ENCODE measurements at regions not wholly inside any gene's neighbourhood (a gene's known extent, or its start where the extent isn't known, plus 50 kb on each side); places are given as distances from the start of the nearest gene placed in this dataset.

GRCh38 chr2:6674381-6674780 lies 191.3 kb downstream of the CMPK2 start:
- Histone ChIP-seq H3K36me3 (ENCODE audit: control insufficient read depth, insufficient read depth, low read length) (no peaks in the 10 kb centered on the region), H3K27me3 (ENCODE audit: control insufficient read depth, insufficient read depth, low read length) (no peaks in the 10 kb centered on the region), H3K4me3 (ENCODE audit: low read depth, low read length) (no peak overlapping the region)
- ChIA-PET CTCF (no interaction called here), POLR2A (no interaction called here)
- TF ChIP-seq CTCF (IDR thresholded peaks at IDR 0.05; ENCODE audit: insufficient read depth, low read depth, low read length): no peak
- DNase-seq (ENCODE audit: low read depth): no peak

GRCh38 chr2:6675791-6676190 lies 189.9 kb downstream of the CMPK2 start:
- DNase-seq (ENCODE audit: low read depth): no peak
- no peak overlapping the region for H3K4me3 ChIP-seq (ENCODE audit: low read depth, low read length)
- H3K36me3 ChIP-seq (ENCODE audit: control insufficient read depth, insufficient read depth, low read length): no peaks in the 10 kb centered on the region
- ChIA-PET CTCF (no interaction called here), POLR2A (no interaction called here)
- TF ChIP-seq CTCF (IDR thresholded peaks at IDR 0.05; ENCODE audit: insufficient read depth, low read depth, low read length): no peak
- H3K27me3 ChIP-seq (ENCODE audit: control insufficient read depth, insufficient read depth, low read length): no peaks in the 10 kb centered on the region

GRCh38 chr2:6676241-6676640 lies 189.5 kb downstream of the CMPK2 start:
- H3K27me3 ChIP-seq (ENCODE audit: control insufficient read depth, insufficient read depth, low read length): no peaks in the 10 kb centered on the region
- POLR2A ChIA-PET: no interaction called here
- CTCF ChIA-PET: no interaction called here
- TF ChIP-seq CTCF (IDR thresholded peaks at IDR 0.05; ENCODE audit: insufficient read depth, low read depth, low read length): no peak
- H3K36me3 ChIP-seq (ENCODE audit: control insufficient read depth, insufficient read depth, low read length): no peaks in the 10 kb centered on the region
- no peak overlapping the region for H3K4me3 ChIP-seq (ENCODE audit: low read depth, low read length)
- DNase-seq (ENCODE audit: low read depth): no peak

GRCh38 chr2:6676776-6677175 lies 188.9 kb downstream of the CMPK2 start:
- Histone ChIP-seq H3K36me3 (ENCODE audit: control insufficient read depth, insufficient read depth, low read length) (no peaks in the 10 kb centered on the region), H3K27me3 (ENCODE audit: control insufficient read depth, insufficient read depth, low read length) (no peaks in the 10 kb centered on the region), H3K4me3 (ENCODE audit: low read depth, low read length) (no peak overlapping the region)
- no peak for TF ChIP-seq CTCF (IDR thresholded peaks at IDR 0.05; ENCODE audit: insufficient read depth, low read depth, low read length)
- ChIA-PET POLR2A (no interaction called here), CTCF (no interaction called here)
- DNase-seq (ENCODE audit: low read depth): no peak

- ChIA-PET CTCF (no interaction called here), POLR2A (no interaction called here)
- no peak for TF ChIP-seq CTCF (IDR thresholded peaks at IDR 0.05; ENCODE audit: insufficient read depth, low read depth, low read length)
- H3K4me3 ChIP-seq (ENCODE audit: low read depth, low read length): no peak overlapping the region
- H3K27me3 ChIP-seq (ENCODE audit: control insufficient read depth, insufficient read depth, low read length): no peaks in the 10 kb centered on the region
- no peak for DNase-seq (ENCODE audit: low read depth)
- H3K36me3 ChIP-seq (ENCODE audit: control insufficient read depth, insufficient read depth, low read length): no peaks in the 10 kb centered on the region
Measured at GRCh38 chr2:6679471-6679870, 186.2 kb downstream of the CMPK2 start.
